Left ventricle myocardium inferior (tissue), 1 donor: ENCODE measurements at regions not wholly inside any gene's neighbourhood (a gene's known extent, or its start where the extent isn't known, plus 50 kb on each side); places are given as distances from the start of the nearest gene placed in this dataset.

ENCODE experiments used
- DNase-seq: peaks from one replicate; pipeline ENCODE4 v3.0.0-alpha.2; 2020
- H3K27ac ChIP-seq: fragments of 200-600 bp; replicated peaks from 2 replicates; pipeline ENCODE4 v1.8.0; 2021
- H3K27me3 ChIP-seq: fragments of 200-600 bp; 2 replicates; pipeline ENCODE4 v1.8.0; 2021; ENCODE audit warnings: low read depth
- H3K36me3 ChIP-seq: fragments of 200-600 bp; 2 replicates; pipeline ENCODE4 v1.8.0; 2021
- H3K4me1 ChIP-seq: fragments of 200-600 bp; 2 replicates; pipeline ENCODE4 v1.8.0; 2021
- H3K4me3 ChIP-seq: fragments of 200-600 bp; 2 replicates; pipeline ENCODE4 v1.8.0; 2021; ENCODE audit warnings: mild to moderate bottlenecking, moderate library complexity
- H3K9me3 ChIP-seq: fragments of 200-600 bp; replicated peaks from 2 replicates; pipeline ENCODE4 v1.8.0; 2021
- intact Hi-C: fragments of 100-400 bp; cut with micrococcal nuclease; formaldehyde crosslinking; loops from one replicate; pipeline ENCODE4 v1.11.0; 2022
- TF ChIP-seq, protein P1 (sequence below): fragments of 200-600 bp; IDR thresholded peaks from 2 replicates; pipeline ENCODE4 v1.8.0; 2021; ENCODE audit warnings: antibody characterized with exemption, mild to moderate bottlenecking, borderline replicate concordance
- donor health status: DM: no; HTN: yes; CAD: no; lungs with severe emphysema.

DNA sequence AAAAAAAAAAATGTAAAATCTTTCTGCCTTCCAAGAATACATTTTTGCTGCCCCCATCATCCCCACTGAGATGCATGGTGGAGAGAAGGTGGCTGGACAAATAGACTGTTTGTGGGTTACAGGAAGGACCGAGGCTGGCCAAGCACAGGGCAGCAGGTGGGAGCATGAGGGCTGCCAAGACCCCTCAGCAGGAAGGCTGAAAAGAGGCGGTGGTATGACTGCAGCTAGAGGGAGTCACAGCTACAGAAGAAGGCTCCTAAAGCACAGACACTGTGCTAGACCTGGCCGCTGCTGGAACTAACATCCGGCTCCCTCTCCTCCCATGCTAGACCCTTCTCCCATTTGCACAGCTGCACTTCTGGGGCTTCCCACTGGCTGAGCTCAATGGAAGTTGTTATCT is 289.6 kb downstream of the TCERG1L start:
- Histone ChIP-seq H3K4me1 (no peaks in the 10 kb centered on the region), H3K36me3 (no peaks in the 10 kb centered on the region), H3K4me3 (no peak overlapping the region), H3K9me3 (no peaks in the 10 kb centered on the region), H3K27ac (no peak overlapping the region), H3K27me3 (peaks cover 87% of the 10 kb centered on the region)
- TF ChIP-seq, protein P1, sequence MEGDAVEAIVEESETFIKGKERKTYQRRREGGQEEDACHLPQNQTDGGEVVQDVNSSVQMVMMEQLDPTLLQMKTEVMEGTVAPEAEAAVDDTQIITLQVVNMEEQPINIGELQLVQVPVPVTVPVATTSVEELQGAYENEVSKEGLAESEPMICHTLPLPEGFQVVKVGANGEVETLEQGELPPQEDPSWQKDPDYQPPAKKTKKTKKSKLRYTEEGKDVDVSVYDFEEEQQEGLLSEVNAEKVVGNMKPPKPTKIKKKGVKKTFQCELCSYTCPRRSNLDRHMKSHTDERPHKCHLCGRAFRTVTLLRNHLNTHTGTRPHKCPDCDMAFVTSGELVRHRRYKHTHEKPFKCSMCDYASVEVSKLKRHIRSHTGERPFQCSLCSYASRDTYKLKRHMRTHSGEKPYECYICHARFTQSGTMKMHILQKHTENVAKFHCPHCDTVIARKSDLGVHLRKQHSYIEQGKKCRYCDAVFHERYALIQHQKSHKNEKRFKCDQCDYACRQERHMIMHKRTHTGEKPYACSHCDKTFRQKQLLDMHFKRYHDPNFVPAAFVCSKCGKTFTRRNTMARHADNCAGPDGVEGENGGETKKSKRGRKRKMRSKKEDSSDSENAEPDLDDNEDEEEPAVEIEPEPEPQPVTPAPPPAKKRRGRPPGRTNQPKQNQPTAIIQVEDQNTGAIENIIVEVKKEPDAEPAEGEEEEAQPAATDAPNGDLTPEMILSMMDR: no peak
- no peak for DNase-seq
- intact Hi-C loops: no loop called here

DNA sequence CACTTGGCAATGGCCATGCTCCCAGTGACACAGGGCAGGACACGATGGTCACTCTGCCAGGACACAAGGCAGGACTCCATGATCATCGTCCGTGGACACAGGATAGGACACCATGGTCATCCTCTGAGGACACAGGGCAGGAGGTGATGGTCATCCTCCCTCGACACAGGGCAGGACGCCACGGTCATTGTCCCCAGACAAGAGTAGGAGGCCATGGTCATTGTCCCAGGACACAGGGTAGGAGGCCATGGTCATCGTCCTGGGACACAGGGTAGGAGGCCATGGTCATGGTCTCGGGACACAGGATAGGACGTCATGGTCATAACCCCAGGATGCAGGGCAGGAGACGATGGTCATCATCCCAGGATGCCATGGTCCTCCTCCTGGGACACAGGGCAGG is 289.2 kb downstream of the TCERG1L start:
- intact Hi-C loops: no loop called here
- TF ChIP-seq, protein P1: no peak
- no peaks in the 10 kb centered on the region for H3K36me3 ChIP-seq
- H3K4me3 ChIP-seq: no peak overlapping the region
- no peak overlapping the region for H3K27ac ChIP-seq
- H3K27me3 ChIP-seq: peaks cover 87% of the 10 kb centered on the region
- H3K9me3 ChIP-seq: no peaks in the 10 kb centered on the region
- H3K4me1 ChIP-seq: no peaks in the 10 kb centered on the region
- no peak for DNase-seq

DNA sequence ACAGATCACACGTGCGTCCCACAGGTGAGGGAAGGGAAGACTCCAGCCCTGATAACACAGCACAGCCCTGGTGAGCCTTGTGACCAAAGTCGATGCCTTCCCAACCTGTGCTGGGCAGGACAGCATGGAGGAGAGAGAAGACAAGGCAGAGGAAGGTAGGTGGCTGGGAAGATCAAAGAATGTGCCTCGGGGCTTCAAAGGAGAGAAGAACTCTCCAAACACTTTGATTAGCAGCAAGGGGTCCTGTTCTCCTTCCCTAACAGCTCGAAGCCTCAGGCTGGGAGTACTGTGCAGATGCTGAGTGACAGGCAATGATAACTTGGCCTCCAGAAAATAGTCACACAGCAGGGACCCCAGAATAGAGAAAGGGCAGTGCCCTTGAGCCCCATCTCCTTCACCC is 288.5 kb downstream of the TCERG1L start:
- Histone ChIP-seq H3K36me3 (no peaks in the 10 kb centered on the region), H3K27ac (no peak overlapping the region), H3K4me3 (no peak overlapping the region), H3K4me1 (no peaks in the 10 kb centered on the region), H3K27me3 (peaks cover 81% of the 10 kb centered on the region), H3K9me3 (no peaks in the 10 kb centered on the region)
- DNase-seq: no peak
- intact Hi-C loops: no loop called here
- TF ChIP-seq, protein P1: no peak

DNA sequence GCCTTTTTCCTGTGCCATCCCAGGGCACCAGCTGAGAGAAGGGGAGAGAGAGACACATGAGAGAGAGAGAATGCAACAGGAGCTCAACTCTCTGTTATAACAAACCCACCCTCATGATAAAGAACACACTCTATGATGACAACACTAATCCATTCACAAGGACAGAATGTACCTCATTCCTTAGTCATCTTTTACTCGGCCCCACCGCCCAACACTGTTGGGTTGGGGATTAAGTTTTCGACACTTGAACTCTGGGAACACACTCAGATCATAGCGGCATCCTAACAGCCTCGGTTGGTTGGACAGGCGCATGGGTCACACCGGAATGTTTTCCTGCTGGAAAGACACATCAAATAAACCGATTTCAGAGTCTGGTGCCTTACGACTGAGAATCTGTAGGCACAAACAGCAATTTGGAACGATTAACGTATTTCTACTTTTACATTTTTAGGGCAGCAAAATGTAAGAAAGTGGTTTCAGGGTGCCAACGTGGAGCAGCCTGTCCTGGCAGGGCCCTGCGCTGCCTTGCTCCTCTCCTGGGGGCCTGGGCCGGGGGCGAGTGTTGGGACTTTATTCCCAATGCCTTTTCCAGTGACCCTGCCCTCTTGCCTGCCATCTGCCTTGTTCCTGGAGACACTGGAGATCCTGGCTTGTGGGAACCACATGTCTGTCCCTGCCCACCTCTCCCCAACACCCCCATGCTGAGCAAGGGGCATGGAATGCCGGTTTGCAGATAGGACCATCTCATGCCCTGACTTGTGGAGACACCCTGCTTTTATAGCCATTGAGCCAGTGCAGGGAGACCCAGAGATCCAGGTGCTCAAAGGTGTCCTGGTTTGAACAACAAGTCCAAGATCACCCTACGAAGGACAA is 287.0 kb downstream of the TCERG1L start:
- TF ChIP-seq, protein P1: no peak
- no peaks in the 10 kb centered on the region for H3K4me1 ChIP-seq
- DNase-seq: no peak
- no peaks in the 10 kb centered on the region for H3K9me3 ChIP-seq
- intact Hi-C loops: no loop called here
- H3K27ac ChIP-seq: no peak overlapping the region
- H3K4me3 ChIP-seq: no peak overlapping the region
- H3K27me3 ChIP-seq: peaks cover 75% of the 10 kb centered on the region
- no peaks in the 10 kb centered on the region for H3K36me3 ChIP-seq

DNA sequence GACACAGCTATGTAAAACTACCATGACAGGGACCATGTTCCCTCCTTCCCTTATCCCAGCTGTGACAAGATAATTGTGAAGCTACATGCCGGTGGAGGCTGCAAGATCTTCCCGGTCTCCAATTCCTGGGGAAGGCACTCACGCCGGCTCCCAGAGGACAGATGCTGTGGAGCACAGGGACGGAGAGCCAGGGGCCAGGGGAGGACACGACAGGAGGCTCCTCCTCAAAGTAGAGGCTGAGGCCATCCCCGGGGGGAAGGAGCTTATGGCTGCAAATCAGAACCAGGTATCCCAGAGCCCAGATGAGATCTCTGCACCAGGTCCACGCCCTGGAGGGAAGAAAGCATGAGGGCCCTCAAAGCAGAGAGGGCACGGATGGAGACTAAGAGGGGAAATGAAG is 286.2 kb downstream of the TCERG1L start:
- H3K27ac ChIP-seq: no peak overlapping the region
- H3K4me3 ChIP-seq: no peak overlapping the region
- intact Hi-C loops: no loop called here
- TF ChIP-seq, protein P1: no peak
- no peaks in the 10 kb centered on the region for H3K4me1 ChIP-seq
- no peak for DNase-seq
- no peaks in the 10 kb centered on the region for H3K36me3 ChIP-seq
- peaks cover 77% of the 10 kb centered on the region for H3K27me3 ChIP-seq
- no peaks in the 10 kb centered on the region for H3K9me3 ChIP-seq
